ENCODE measurements at regions not wholly inside any gene's neighbourhood (a gene's known extent, or its start where the extent isn't known, plus 50 kb on each side); places are given as distances from the start of the nearest gene placed in this dataset.

DNA sequence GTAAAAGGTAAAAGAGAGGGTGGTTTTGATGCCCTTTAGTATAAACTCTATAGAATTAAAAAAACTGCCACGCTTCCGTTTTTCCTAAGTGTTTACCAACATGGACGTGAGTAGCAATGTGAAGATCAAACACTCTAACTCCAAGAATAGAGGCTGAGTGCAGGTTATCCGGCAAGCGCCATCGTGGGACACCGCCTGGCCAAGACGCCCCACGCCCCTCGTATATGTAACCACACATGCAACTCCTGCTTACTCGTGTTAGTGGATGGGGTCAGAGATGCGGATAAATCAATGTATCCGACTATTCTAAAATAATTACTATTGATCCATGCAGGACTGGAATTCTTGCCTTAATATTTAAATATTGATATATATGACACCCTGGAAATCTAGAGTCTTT is 741.3 kb downstream of the GALR1 start:
- H4K20me1 ChIP-seq (ENCODE audit: insufficient read depth), result no peaks in the 10 kb centered on the region
- H3K27me3 ChIP-seq (ENCODE audit: insufficient read depth, low read depth), result no peaks in the 10 kb centered on the region

GRCh38 chr18:77992057-77992456 is 742.4 kb downstream of the GALR1 start:
- H3K4me2 ChIP-seq, result no peak overlapping the region
- H3K9ac ChIP-seq, result no peak overlapping the region
- no peaks in the 10 kb centered on the region for H3K79me2 ChIP-seq (ENCODE audit: insufficient read depth, low read depth)
- no peak overlapping the region for H3K27ac ChIP-seq
- no peaks in the 10 kb centered on the region for H3K36me3 ChIP-seq (ENCODE audit: insufficient read depth)
- TF ChIP-seq, protein P1, sequence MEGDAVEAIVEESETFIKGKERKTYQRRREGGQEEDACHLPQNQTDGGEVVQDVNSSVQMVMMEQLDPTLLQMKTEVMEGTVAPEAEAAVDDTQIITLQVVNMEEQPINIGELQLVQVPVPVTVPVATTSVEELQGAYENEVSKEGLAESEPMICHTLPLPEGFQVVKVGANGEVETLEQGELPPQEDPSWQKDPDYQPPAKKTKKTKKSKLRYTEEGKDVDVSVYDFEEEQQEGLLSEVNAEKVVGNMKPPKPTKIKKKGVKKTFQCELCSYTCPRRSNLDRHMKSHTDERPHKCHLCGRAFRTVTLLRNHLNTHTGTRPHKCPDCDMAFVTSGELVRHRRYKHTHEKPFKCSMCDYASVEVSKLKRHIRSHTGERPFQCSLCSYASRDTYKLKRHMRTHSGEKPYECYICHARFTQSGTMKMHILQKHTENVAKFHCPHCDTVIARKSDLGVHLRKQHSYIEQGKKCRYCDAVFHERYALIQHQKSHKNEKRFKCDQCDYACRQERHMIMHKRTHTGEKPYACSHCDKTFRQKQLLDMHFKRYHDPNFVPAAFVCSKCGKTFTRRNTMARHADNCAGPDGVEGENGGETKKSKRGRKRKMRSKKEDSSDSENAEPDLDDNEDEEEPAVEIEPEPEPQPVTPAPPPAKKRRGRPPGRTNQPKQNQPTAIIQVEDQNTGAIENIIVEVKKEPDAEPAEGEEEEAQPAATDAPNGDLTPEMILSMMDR (conservative IDR thresholded peaks at IDR 0.05; ENCODE audit: low read depth, low read length), result no peak
- no peaks in the 10 kb centered on the region for H4K20me1 ChIP-seq (ENCODE audit: insufficient read depth)
- H3K4me3 ChIP-seq (IDR thresholded peaks at IDR 0.05; ENCODE audit: insufficient read depth, low read depth, low read length), result no peak overlapping the region
- no peaks in the 10 kb centered on the region for H3K4me1 ChIP-seq (ENCODE audit: low read depth, poor library complexity, severe bottlenecking)
- no peaks in the 10 kb centered on the region for H3K27me3 ChIP-seq (ENCODE audit: insufficient read depth, low read depth)
- no peak overlapping the region for H2AFZ ChIP-seq (ENCODE audit: low read depth)

More for the DNA sequence above, 741.3 kb downstream of the GALR1 start:
- Histone ChIP-seq H3K4me1 (ENCODE audit: low read depth, poor library complexity, severe bottlenecking) (no peaks in the 10 kb centered on the region), H2AFZ (ENCODE audit: low read depth) (no peak overlapping the region), H3K79me2 (ENCODE audit: insufficient read depth, low read depth) (no peaks in the 10 kb centered on the region), H3K9ac (no peak overlapping the region), H3K27ac (no peak overlapping the region), H3K4me3 (IDR thresholded peaks at IDR 0.05; ENCODE audit: insufficient read depth, low read depth, low read length) (no peak overlapping the region), H3K4me2 (no peak overlapping the region), H3K36me3 (ENCODE audit: insufficient read depth) (no peaks in the 10 kb centered on the region)
- TF ChIP-seq, protein P1 (conservative IDR thresholded peaks at IDR 0.05; ENCODE audit: low read depth, low read length), result no peak

- Histone ChIP-seq H3K4me1 (ENCODE audit: low read depth, poor library complexity, severe bottlenecking) (no peaks in the 10 kb centered on the region), H3K79me2 (ENCODE audit: insufficient read depth, low read depth) (no peaks in the 10 kb centered on the region), H3K9ac (no peak overlapping the region), H3K36me3 (ENCODE audit: insufficient read depth) (no peaks in the 10 kb centered on the region), H3K27ac (no peak overlapping the region), H3K27me3 (ENCODE audit: insufficient read depth, low read depth) (no peaks in the 10 kb centered on the region), H3K4me3 (IDR thresholded peaks at IDR 0.05; ENCODE audit: insufficient read depth, low read depth, low read length) (no peak overlapping the region), H2AFZ (ENCODE audit: low read depth) (no peak overlapping the region), H4K20me1 (ENCODE audit: insufficient read depth) (no peaks in the 10 kb centered on the region), H3K4me2 (no peak overlapping the region)
- TF ChIP-seq, protein P1 (conservative IDR thresholded peaks at IDR 0.05; ENCODE audit: low read depth, low read length), result no peak
Observed at GRCh38 chr18:77993188-77993981, 743.7 kb downstream of the GALR1 start.

- no peaks in the 10 kb centered on the region for H3K36me3 ChIP-seq (ENCODE audit: insufficient read depth)
- no peak overlapping the region for H3K4me3 ChIP-seq (IDR thresholded peaks at IDR 0.05; ENCODE audit: insufficient read depth, low read depth, low read length)
- no peak overlapping the region for H2AFZ ChIP-seq (ENCODE audit: low read depth)
- no peak overlapping the region for H3K27ac ChIP-seq
- H3K27me3 ChIP-seq (ENCODE audit: insufficient read depth, low read depth), result no peaks in the 10 kb centered on the region
- H3K4me1 ChIP-seq (ENCODE audit: low read depth, poor library complexity, severe bottlenecking), result no peaks in the 10 kb centered on the region
- H3K4me2 ChIP-seq, result no peak overlapping the region
- TF ChIP-seq, protein P1 (conservative IDR thresholded peaks at IDR 0.05; ENCODE audit: low read depth, low read length), result no peak
- no peaks in the 10 kb centered on the region for H4K20me1 ChIP-seq (ENCODE audit: insufficient read depth)
- H3K79me2 ChIP-seq (ENCODE audit: insufficient read depth, low read depth), result no peaks in the 10 kb centered on the region
- H3K9ac ChIP-seq, result no peak overlapping the region
Observed at GRCh38 chr18:77995593-77995992, 745.9 kb downstream of the GALR1 start.

Measured in KMS-11 (cell line).